HG02973 (cell line): ENCODE measurements at regions not wholly inside any gene's neighbourhood (a gene's known extent, or its start where the extent isn't known, plus 50 kb on each side); places are given as distances from the start of the nearest gene placed in this dataset.

Experiments used
- ATAC-seq: cut with Tn5 transposase; IDR thresholded peaks from one replicate; pipeline ENCODE4 v1.9.1; 2021; ENCODE audit warnings: moderate library complexity; ENCODE audit not compliant: unreplicated experiment

DNA sequence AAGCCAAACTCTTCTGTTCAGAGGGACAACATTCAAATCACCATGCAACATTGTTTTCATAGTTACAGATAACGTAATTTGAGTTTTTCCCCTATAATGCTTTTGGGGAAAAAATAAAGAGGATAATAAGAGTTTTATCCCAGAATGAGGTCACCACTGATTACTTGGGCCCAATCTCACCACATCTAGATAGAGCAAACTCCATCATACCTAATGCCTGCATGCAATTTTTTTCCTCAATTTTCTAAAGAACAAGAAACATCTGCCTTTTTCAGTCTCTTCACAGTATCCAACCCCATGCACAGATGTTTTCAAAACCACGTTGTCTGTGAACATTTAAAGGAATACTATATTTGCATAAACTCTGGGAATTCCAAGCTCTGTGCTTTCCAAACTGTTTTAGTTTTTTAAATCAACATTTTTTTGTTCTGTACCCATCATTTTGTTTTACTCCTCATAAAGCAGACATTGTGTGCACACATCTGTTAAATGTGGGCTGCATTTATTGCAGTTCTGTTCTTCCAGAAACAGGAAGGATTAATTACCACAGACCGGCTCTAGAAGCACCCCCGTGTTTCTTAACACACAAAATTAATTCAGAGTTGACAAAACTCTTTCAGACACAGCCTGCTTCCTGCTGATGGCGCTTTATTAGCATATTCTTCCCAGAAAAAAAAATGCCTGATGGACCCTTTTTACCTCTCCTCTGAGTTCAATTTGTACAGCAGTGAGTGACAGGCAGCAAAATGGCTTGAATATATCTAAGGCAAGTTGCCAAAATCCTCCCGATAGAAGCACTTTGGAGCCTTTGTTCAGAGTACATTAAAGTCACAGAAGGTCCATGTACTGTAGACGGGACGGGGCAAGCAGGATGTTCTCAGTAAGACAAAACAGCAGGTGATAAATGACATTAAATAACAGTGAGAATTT, 1171.9 kb downstream of the EFNB2 start:
- no peak for ATAC-seq

- no peak for ATAC-seq
Observed at GRCh38 chr13:105353654-105354053, 1181.8 kb downstream of the EFNB2 start.

DNA sequence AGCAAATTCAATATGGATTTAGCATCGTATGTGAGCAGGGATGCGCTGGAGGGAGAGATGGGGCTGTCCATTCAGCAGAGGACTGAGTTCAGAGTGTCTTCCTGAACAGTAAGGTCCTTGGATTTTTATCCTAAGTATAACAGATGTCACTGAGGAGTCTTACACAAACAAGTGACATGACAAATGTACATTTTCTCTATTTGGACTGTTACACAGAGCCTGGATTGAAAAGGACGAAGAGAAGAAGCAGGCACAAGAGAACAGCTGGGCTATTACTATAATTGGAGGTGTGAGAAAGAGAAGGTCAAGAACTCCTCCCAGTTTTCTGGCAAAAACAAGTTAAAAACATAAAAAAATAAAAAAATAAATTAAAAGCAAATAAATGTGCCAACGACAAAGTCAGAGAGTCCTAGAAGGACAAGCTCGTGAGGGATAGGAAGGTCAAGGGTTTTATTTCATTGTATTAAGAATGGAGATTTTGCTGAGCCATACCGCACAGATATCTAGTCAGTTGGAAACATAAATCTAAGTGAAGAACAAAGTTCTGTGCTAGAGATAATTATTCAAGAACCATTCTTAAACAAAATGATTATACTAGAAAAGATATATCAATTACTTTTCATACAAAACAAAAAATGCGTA, 1186.3 kb downstream of the EFNB2 start:
- ATAC-seq, result no peak

DNA sequence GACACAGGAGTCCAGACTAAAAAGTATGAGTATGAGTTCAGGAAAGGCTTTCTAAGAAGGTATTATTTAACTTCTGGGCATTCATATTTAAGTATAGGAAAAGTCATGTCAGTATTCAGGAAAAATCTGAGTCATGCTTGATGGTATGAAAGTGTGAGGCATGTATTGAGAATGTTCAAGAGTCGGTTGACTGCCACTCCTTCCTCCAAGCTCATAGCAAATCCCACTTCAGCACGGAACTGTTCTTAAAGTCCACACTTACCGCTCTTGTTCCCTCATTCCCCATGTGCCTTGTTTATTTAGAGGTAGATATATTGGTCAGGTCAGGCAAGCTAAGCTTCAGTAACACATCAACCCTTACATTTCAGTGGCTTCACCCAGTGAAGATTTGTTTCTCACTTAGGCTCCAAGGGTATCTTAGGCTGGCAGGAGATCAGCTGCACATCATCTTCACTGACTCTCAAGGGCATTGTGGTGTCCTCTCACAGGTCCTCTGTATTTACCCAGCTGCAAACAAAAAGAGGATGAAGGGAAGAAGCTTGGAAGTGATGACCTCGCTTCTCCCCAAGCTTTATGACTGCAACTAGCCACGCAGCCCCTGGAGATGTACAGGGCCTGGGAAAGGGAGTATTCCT, 1189.2 kb downstream of the EFNB2 start:
- no peak for ATAC-seq

GRCh38 chr13:105345730-105346129, 1189.7 kb downstream of the EFNB2 start:
- no peak for ATAC-seq

DNA sequence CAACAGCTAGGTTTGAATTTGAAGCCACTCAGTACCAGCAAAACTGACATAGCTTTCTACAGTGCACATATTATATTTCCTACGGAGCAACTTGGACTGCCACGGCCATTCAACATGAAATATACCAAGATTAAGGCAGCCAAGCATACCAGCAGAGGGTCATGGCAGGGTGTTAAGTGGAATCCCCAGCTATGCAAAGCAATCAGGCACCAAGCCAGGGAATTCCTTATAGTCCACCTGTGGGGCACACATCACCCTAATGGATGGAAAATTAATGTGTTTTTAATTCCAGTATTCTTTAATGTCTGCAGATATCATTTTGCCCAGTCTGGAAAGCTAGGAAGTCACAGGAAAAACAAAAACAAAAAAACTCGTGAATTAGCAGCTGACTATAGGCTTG, 1190.3 kb downstream of the EFNB2 start:
- ATAC-seq, result no peak

DNA sequence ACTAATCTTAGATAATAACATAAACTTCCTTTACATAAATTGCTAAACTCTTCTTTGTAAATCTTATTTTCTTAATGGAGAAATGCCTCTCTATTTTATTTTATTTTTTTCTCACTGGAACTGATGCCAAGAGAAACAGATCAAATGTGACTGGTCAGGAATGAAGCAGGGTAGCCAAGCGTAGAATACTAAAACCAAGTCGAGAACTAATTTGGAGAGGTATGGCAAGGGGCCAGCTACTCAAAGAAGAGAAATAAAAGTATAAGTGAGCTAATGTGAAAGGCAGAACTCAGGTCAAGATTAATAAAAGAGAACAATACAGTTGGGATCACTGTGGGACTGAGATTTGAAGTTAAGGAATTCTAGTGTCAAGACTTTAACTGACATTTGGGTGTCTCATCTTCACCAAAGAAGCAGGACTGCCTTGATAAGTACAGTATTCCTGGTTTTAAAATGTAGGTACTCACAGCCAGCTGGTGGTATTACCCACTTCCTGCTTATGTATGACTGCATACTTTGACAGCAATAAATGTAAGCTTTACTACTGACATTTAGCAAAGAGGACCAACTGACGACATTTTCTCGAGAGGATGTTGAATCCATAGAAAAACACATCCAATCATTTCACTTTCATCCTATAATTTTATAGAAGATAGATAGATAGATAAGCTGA, 1192.2 kb downstream of the EFNB2 start:
- ATAC-seq, result no peak

GRCh38 chr13:105342281-105342820, 1193.1 kb downstream of the EFNB2 start:
- ATAC-seq, result no peak

DNA sequence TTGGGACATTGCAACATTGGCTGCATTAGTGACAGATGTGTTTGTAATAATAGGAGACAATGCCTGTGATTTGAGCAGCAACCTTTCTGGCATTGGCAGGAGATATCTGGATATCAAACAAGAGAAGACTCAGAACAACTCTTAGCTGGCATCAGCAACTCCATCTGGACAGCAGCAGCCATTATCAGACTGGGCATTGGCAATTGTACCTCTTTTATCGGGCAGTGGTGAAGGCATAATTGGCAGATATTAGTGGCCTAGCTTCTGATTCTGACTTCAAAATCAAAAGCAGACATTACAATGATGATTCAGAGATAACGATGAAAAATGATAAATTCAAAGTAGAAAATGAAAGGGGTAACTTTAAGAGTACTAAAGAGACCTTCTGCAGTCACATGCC, 1193.7 kb downstream of the EFNB2 start:
- no peak for ATAC-seq

DNA sequence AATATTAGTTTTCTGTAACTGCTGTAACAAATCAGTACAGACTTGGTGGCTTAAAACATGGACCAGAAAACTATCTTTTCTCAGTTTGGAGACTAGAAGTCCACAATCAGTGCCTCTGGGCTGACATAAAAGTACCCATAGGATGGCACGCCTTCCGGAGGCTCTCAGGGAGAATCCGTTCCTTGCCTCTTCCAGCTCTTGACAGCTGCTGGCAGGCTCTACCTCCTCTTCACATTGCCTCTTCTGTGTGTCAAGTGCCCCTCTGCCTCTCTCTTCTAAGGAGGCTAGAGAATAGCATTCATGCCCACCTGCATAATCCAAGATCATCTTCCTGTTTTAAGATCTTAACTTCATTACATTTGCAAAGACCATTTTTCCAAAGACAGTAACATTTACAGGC, 1194.2 kb downstream of the EFNB2 start:
- no peak for ATAC-seq

- no peak for ATAC-seq
Observed at GRCh38 chr13:105340061-105340606, 1195.3 kb downstream of the EFNB2 start.

DNA sequence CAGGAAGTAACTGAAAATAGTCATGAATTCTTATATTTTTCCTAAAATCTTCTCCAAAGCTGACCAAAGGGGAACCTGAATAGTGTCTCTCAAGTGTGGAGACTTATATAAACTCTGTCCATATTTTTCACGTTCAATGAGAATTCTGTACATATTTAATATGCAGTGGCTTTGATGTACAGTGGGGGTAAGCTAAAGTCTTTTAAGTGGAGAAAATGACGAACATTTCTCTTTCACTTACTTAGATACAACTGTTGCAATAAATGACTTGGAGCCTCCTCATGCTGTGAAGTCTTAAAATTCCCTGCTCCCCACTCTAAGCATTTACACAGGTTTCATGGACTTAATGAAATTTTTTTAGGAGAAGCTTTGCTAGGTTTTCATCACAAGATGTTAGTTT, 1196.7 kb downstream of the EFNB2 start:
- ATAC-seq, result no peak

DNA sequence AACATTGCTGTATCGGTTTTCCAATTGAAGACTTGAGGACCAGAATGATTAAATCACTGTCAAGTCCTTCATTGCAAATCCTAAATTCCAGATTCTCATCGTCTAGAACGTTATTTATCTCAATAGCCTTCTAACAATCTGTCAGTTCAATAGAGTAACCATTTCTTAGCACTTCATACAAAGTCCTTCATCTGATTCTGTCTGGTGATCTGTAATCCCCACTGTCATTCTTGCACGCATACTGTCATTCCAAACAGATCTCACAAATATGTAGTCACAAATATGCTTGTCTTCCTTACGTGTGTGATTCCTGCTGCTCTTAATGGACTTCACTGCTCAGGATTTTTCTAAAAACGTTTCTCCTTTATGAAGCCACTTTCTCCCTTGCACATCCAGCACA, 1197.5 kb downstream of the EFNB2 start:
- ATAC-seq, result no peak

GRCh38 chr13:105336706-105337576, 1198.5 kb downstream of the EFNB2 start:
- no peak for ATAC-seq

GRCh38 chr13:105334211-105334610, 1201.3 kb downstream of the EFNB2 start:
- no peak for ATAC-seq

DNA sequence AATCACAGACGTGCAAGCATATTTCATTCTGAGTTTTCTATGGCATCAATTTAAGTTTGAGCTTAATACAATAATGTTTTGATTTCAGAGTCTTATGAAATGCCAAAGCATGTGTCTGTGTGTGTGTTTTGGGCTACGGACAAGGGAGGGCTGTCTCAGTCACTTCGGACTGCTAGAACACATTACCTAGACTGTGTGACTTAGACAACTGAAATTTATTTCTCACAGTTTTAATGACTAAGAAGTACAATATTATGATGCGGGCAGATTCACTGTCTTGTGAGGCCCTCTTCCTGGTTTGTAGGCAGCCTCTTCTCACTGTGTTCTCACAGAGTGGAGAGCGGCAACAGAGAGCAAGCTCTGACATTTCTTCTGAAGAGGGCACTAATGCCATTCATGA, 1202.0 kb downstream of the EFNB2 start:
- no peak for ATAC-seq

- no peak for ATAC-seq
Observed at GRCh38 chr13:105329359-105329758, 1206.1 kb downstream of the EFNB2 start.

DNA sequence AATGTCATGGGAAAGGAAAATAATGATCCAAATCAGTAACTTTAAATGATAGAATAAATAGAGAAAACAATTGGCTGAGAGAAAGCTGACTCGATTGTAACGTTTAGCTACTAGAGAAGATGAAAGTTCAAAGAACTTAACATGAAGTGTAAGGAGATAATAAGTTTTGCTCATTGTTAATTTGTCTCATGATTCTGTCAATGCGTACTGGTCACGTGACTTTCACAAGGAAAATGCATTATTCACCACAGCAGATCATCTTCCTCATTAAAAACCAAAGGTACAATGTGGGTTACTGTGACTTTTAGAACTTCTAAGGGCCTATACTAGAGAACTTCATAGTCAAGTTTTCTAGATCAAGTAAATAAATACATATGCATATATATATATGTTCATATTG, 1207.2 kb downstream of the EFNB2 start:
- no peak for ATAC-seq

- no peak for ATAC-seq
Observed at GRCh38 chr13:105327581-105328126, 1207.8 kb downstream of the EFNB2 start.

DNA sequence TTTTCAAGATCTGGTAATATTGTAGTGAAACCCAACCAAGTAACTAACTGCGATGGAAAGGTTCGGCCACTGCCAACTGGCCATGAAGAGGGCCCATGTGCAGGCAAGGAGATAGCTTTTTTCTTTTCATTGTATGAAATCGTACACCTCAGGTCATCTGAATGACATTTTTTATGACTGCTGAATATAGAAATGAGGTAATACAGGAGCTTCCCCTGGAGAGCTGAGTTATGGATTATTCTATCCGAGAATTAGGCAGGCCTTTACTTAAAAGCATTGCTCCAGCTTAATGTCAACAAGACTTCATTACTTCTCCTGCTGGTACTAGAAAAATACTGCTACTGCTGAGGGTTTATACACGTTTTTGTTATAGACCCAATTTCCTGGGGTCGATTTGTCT, 1215.6 kb downstream of the EFNB2 start:
- ATAC-seq, result no peak
